ENCODE measurements at regions not wholly inside any gene's neighbourhood (a gene's known extent, or its start where the extent isn't known, plus 50 kb on each side); places are given as distances from the start of the nearest gene placed in this dataset.

DNA sequence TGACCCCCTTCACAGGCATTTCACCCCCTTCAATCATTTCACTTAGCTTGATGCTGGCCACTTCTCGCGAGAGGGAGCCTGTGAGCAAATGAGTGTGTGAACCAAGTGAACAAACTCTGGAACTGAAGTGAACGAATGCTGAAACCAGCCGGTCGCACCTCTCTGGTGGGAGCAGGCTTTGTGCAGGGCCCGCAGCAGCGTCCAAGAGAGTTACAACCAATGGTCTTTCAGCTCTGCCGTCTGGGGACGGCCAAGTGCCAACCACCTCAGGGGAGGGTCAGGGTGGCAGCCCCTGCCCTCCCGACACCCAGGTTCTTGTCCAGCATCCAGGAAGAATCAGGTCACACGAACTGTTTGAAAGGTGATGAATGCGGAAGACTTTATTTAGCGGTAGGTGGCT, 764.0 kb downstream of the SUCLG1 start:
- H3K27ac ChIP-seq (ENCODE audit: low read depth, low read length), result no peak overlapping the region
- no peaks in the 10 kb centered on the region for H3K27me3 ChIP-seq (ENCODE audit: low read length)
- no peak overlapping the region for H3K4me3 ChIP-seq (ENCODE audit: insufficient read depth, low read length, poor library complexity, severe bottlenecking)
- H3K79me2 ChIP-seq (ENCODE audit: insufficient read depth, low read length), result no peaks in the 10 kb centered on the region
- H3K9me3 ChIP-seq (ENCODE audit: insufficient read depth, low read length), result no peaks in the 10 kb centered on the region
- no peak overlapping the region for H3K9ac ChIP-seq (ENCODE audit: low read length)
- H2AFZ ChIP-seq (ENCODE audit: low read depth, low read length, severe bottlenecking), result no peak overlapping the region
- no peaks in the 10 kb centered on the region for H3K36me3 ChIP-seq (ENCODE audit: low read length)
- H4K20me1 ChIP-seq (ENCODE audit: low read depth, low read length), result no peaks in the 10 kb centered on the region
- TF ChIP-seq, protein P1, sequence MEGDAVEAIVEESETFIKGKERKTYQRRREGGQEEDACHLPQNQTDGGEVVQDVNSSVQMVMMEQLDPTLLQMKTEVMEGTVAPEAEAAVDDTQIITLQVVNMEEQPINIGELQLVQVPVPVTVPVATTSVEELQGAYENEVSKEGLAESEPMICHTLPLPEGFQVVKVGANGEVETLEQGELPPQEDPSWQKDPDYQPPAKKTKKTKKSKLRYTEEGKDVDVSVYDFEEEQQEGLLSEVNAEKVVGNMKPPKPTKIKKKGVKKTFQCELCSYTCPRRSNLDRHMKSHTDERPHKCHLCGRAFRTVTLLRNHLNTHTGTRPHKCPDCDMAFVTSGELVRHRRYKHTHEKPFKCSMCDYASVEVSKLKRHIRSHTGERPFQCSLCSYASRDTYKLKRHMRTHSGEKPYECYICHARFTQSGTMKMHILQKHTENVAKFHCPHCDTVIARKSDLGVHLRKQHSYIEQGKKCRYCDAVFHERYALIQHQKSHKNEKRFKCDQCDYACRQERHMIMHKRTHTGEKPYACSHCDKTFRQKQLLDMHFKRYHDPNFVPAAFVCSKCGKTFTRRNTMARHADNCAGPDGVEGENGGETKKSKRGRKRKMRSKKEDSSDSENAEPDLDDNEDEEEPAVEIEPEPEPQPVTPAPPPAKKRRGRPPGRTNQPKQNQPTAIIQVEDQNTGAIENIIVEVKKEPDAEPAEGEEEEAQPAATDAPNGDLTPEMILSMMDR (IDR thresholded peaks at IDR 0.05; ENCODE audit: insufficient read depth, low read length, poor library complexity, severe bottlenecking), result no peak
- TF ChIP-seq EZH2phosphoT487 (conservative IDR thresholded peaks at IDR 0.05; ENCODE audit: low read length), result no peak
- H3K9me2 ChIP-seq (replicated peaks; ENCODE audit: insufficient read depth, low read length), result no peaks in the 10 kb centered on the region
- H3F3A ChIP-seq (ENCODE audit: insufficient read depth), result no peaks in the 10 kb centered on the region
- no peak overlapping the region for H3K4me2 ChIP-seq (ENCODE audit: low read depth, low read length, poor library complexity, severe bottlenecking)

GRCh38 chr2:83689402-83689801, 769.7 kb downstream of the SUCLG1 start:
- TF ChIP-seq EZH2phosphoT487 (conservative IDR thresholded peaks at IDR 0.05; ENCODE audit: low read length), result no peak
- TF ChIP-seq, protein P1 (IDR thresholded peaks at IDR 0.05; ENCODE audit: insufficient read depth, low read length, poor library complexity, severe bottlenecking), result no peak
- Histone ChIP-seq H3K27ac (ENCODE audit: low read depth, low read length) (no peak overlapping the region), H3K4me2 (ENCODE audit: low read depth, low read length, poor library complexity, severe bottlenecking) (no peak overlapping the region)

GRCh38 chr2:83686863-83687262, 772.2 kb downstream of the SUCLG1 start:
- H3K4me2 ChIP-seq (ENCODE audit: low read depth, low read length, poor library complexity, severe bottlenecking), result no peak overlapping the region
- no peaks in the 10 kb centered on the region for H3F3A ChIP-seq (ENCODE audit: insufficient read depth)
- no peaks in the 10 kb centered on the region for H4K20me1 ChIP-seq (ENCODE audit: low read depth, low read length)
- TF ChIP-seq EZH2phosphoT487 (conservative IDR thresholded peaks at IDR 0.05; ENCODE audit: low read length), result no peak
- TF ChIP-seq, protein P1 (IDR thresholded peaks at IDR 0.05; ENCODE audit: insufficient read depth, low read length, poor library complexity, severe bottlenecking), result no peak
- no peak overlapping the region for H3K4me3 ChIP-seq (ENCODE audit: insufficient read depth, low read length, poor library complexity, severe bottlenecking)
- no peaks in the 10 kb centered on the region for H3K9me3 ChIP-seq (ENCODE audit: insufficient read depth, low read length)
- no peaks in the 10 kb centered on the region for H3K79me2 ChIP-seq (ENCODE audit: insufficient read depth, low read length)
- H3K9me2 ChIP-seq (replicated peaks; ENCODE audit: insufficient read depth, low read length), result no peaks in the 10 kb centered on the region
- H3K36me3 ChIP-seq (ENCODE audit: low read length), result no peaks in the 10 kb centered on the region
- no peak overlapping the region for H2AFZ ChIP-seq (ENCODE audit: low read depth, low read length, severe bottlenecking)
- no peak overlapping the region for H3K9ac ChIP-seq (ENCODE audit: low read length)
- H3K27ac ChIP-seq (ENCODE audit: low read depth, low read length), result no peak overlapping the region
- H3K27me3 ChIP-seq (ENCODE audit: low read length), result no peaks in the 10 kb centered on the region

More at GRCh38 chr2:83689402-83689801, 769.7 kb downstream of the SUCLG1 start:
- Histone ChIP-seq H3K79me2 (ENCODE audit: insufficient read depth, low read length) (no peaks in the 10 kb centered on the region), H4K20me1 (ENCODE audit: low read depth, low read length) (no peaks in the 10 kb centered on the region), H2AFZ (ENCODE audit: low read depth, low read length, severe bottlenecking) (no peak overlapping the region), H3K4me3 (ENCODE audit: insufficient read depth, low read length, poor library complexity, severe bottlenecking) (no peak overlapping the region), H3K9me2 (replicated peaks; ENCODE audit: insufficient read depth, low read length) (no peaks in the 10 kb centered on the region), H3K9me3 (ENCODE audit: insufficient read depth, low read length) (no peaks in the 10 kb centered on the region), H3K36me3 (ENCODE audit: low read length) (no peaks in the 10 kb centered on the region), H3K27me3 (ENCODE audit: low read length) (no peaks in the 10 kb centered on the region), H3F3A (ENCODE audit: insufficient read depth) (no peaks in the 10 kb centered on the region), H3K9ac (ENCODE audit: low read length) (no peak overlapping the region)

All from SU-DHL-6 (cell line).